Adipocyte (in vitro differentiated cells): ENCODE measurements at regions not wholly inside any gene's neighbourhood (a gene's known extent, or its start where the extent isn't known, plus 50 kb on each side); places are given as distances from the start of the nearest gene placed in this dataset.

Experiments used
- DNase-seq: peaks from one replicate; pipeline ENCODE4 v3.0.0-alpha.2; 2015; ENCODE audit warnings: low read depth
- H3K27me3 ChIP-seq: replicated peaks from 2 replicates; pipeline ENCODE4 v1.7.0; 2013; ENCODE audit warnings: mild to moderate bottlenecking, low read length, moderate library complexity; ENCODE audit not compliant: control insufficient read depth, insufficient read depth
- H3K36me3 ChIP-seq: 2 replicates; pipeline ENCODE4 v1.7.0; 2013; ENCODE audit warnings: low read length, mild to moderate bottlenecking, moderate library complexity; ENCODE audit not compliant: control insufficient read depth, insufficient read depth, severe bottlenecking
- H3K4me1 ChIP-seq: 2 replicates; pipeline ENCODE4 v1.7.0; 2013; ENCODE audit warnings: mild to moderate bottlenecking, low read length, moderate library complexity; ENCODE audit not compliant: control insufficient read depth, insufficient read depth
- H3K4me3 ChIP-seq: 2 replicates; pipeline ENCODE4 v1.7.0; 2013; ENCODE audit warnings: mild to moderate bottlenecking, low read length, moderate library complexity
- H3K9ac ChIP-seq: 2 replicates; pipeline ENCODE4 v1.7.0; 2013; ENCODE audit warnings: mild to moderate bottlenecking, low read length, moderate library complexity
- H3K9me3 ChIP-seq: 2 replicates; pipeline ENCODE4 v1.7.0; 2013; ENCODE audit warnings: mild to moderate bottlenecking, low read length, moderate library complexity; ENCODE audit not compliant: control insufficient read depth

GRCh38 chr2:199707593-199708185 lies 143.3 kb downstream of the FTCDNL1 start:
- Histone ChIP-seq H3K4me1 (no peaks in the 10 kb centered on the region), H3K36me3 (no peaks in the 10 kb centered on the region), H3K4me3 (peak overlapping the region; percentile 22), H3K9ac (no peak overlapping the region), H3K27me3 (no peaks in the 10 kb centered on the region), H3K9me3 (peaks cover 37% of the 10 kb centered on the region)
- DNase-seq = no peak

- no peak overlapping the region for H3K4me3 ChIP-seq
- H3K9me3 ChIP-seq = peaks cover 37% of the 10 kb centered on the region
- DNase-seq = no peak
- H3K4me1 ChIP-seq = no peaks in the 10 kb centered on the region
- H3K27me3 ChIP-seq = no peaks in the 10 kb centered on the region
- no peak overlapping the region for H3K9ac ChIP-seq
- H3K36me3 ChIP-seq = no peaks in the 10 kb centered on the region
These were observed 145.5 kb downstream of the FTCDNL1 start for GRCh38 chr2:199705538-199705937.

- Histone ChIP-seq H3K36me3 (no peaks in the 10 kb centered on the region), H3K4me3 (no peak overlapping the region), H3K9ac (no peak overlapping the region), H3K27me3 (no peaks in the 10 kb centered on the region), H3K4me1 (no peaks in the 10 kb centered on the region), H3K9me3 (peaks cover 34% of the 10 kb centered on the region)
- peak; percentile 58 for DNase-seq
These were observed 146.4 kb downstream of the FTCDNL1 start for GRCh38 chr2:199704358-199705238.

DNA sequence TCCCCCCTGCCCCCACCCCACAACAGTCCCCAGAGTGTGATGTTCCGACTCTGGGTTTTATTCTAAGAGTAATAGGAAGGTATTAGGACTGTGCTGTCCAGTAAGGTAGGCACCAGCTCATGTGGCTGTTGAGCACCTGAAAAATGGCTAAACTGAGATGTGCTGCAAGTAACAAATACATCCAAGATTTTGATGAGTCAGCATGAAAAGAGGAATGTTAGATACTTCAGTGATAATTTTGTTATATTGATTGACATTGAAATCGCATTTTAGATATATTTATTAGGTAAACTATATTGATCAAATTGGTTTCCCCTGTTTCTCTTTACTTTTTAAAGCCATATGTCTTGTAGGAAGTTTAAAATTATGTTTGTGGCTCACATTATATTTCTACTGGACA lies 147.8 kb downstream of the FTCDNL1 start:
- no peak overlapping the region for H3K9ac ChIP-seq
- H3K27me3 ChIP-seq = no peaks in the 10 kb centered on the region
- H3K9me3 ChIP-seq = peaks cover 20% of the 10 kb centered on the region
- no peaks in the 10 kb centered on the region for H3K36me3 ChIP-seq
- DNase-seq = no peak
- no peak overlapping the region for H3K4me3 ChIP-seq
- H3K4me1 ChIP-seq = no peaks in the 10 kb centered on the region

GRCh38 chr2:199697469-199697868 lies 153.5 kb downstream of the FTCDNL1 start:
- Histone ChIP-seq H3K27me3 (peaks cover 3% of the 10 kb centered on the region), H3K4me1 (no peaks in the 10 kb centered on the region), H3K4me3 (no peak overlapping the region), H3K9me3 (no peaks in the 10 kb centered on the region), H3K36me3 (no peaks in the 10 kb centered on the region), H3K9ac (no peak overlapping the region)
- no peak for DNase-seq

DNA sequence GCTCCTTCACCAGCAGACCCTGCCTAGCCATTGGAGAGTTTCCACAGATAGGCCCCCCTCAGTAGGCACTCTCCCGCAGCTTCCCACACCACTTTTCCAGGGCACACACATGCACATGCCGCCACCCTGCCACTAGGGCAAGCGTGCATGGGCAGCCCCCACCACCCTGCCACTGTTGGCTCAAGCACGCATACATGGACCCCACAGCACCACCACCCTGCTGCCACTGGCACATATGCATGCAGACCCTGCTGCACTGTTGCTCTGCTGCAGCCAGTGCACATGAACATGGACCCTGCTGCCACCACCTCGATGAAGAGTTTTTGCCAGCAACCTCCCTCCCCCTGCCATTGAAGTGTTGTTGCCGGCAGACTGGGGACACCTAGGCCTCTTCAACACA lies 154.9 kb downstream of the FTCDNL1 start:
- DNase-seq = no peak
- Histone ChIP-seq H3K4me1 (no peaks in the 10 kb centered on the region), H3K36me3 (no peaks in the 10 kb centered on the region), H3K27me3 (peaks cover 3% of the 10 kb centered on the region), H3K9me3 (no peaks in the 10 kb centered on the region), H3K9ac (no peak overlapping the region), H3K4me3 (no peak overlapping the region)

DNA sequence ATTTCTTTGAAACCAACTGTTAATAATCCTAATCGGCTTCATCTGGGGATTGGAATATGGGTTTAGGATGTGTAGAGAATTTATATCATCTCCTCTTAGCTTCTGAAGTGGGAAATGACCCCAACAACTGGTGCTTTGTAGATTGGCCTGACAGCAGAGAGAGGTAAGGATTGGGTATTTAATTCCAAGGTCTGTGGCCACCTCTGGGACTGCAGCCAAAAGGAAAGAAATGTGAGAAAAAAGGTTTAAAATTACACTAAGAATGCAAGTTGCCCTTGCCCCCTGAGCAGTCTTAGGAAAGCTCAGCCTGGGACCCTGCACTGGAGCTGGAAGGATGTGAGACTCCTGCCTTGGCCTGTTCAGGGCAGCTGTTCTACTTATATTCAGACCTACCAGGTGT lies 157.1 kb downstream of the FTCDNL1 start:
- Histone ChIP-seq H3K4me1 (no peaks in the 10 kb centered on the region), H3K9me3 (no peaks in the 10 kb centered on the region), H3K9ac (no peak overlapping the region), H3K4me3 (no peak overlapping the region), H3K27me3 (peaks cover 3% of the 10 kb centered on the region), H3K36me3 (no peaks in the 10 kb centered on the region)
- DNase-seq = no peak

- H3K4me3 ChIP-seq = no peak overlapping the region
- DNase-seq = peak; percentile 24
- peaks cover 3% of the 10 kb centered on the region for H3K27me3 ChIP-seq
- H3K9ac ChIP-seq = no peak overlapping the region
- no peaks in the 10 kb centered on the region for H3K9me3 ChIP-seq
- H3K36me3 ChIP-seq = no peaks in the 10 kb centered on the region
- no peaks in the 10 kb centered on the region for H3K4me1 ChIP-seq
These were observed 158.5 kb downstream of the FTCDNL1 start for GRCh38 chr2:199692489-199692888.

DNA sequence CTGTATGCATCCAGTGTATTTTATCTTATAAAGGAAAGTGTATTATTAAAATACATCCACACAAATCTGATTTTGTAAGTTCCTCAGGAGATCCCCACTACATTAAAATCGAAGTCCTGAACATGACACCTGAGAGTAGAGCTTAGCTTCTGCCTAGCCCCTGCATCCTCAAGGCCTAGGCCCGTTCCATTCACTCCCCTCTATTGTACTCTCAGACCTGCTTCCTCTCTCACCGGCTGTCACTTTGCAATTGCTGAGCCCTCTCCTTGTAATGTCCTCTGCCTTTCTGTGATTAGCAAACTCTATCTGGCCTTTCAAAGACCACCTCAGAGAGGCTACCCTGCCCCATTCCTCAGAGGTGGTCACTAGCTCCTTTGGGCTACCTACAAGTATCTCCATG lies 160.8 kb downstream of the FTCDNL1 start:
- DNase-seq = no peak
- Histone ChIP-seq H3K4me3 (no peak overlapping the region), H3K36me3 (no peaks in the 10 kb centered on the region), H3K9me3 (no peaks in the 10 kb centered on the region), H3K4me1 (no peaks in the 10 kb centered on the region), H3K9ac (no peak overlapping the region), H3K27me3 (peaks cover 3% of the 10 kb centered on the region)

DNA sequence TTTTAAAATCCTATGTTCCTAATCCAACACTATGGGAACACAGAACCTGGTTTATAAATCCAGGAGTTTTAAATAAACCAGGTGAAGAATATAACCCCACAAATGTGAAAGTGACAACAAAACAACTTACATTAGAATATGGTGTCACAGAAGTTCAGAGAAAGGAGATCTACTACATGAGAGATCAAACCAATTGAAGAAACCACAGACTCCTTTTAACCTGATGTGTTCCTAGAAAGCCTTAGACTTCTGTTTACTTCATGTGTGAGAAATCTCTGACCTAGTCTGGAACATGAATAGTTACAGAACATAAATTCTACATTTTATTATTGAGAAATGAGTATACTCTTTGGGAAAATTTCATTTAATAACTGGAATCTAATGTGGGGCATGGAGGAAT lies 165.3 kb downstream of the FTCDNL1 start:
- Histone ChIP-seq H3K9me3 (no peaks in the 10 kb centered on the region), H3K9ac (no peak overlapping the region), H3K4me3 (no peak overlapping the region), H3K36me3 (no peaks in the 10 kb centered on the region), H3K27me3 (no peaks in the 10 kb centered on the region), H3K4me1 (no peaks in the 10 kb centered on the region)
- no peak for DNase-seq

- Histone ChIP-seq H3K4me3 (no peak overlapping the region), H3K9ac (no peak overlapping the region), H3K4me1 (no peaks in the 10 kb centered on the region), H3K27me3 (no peaks in the 10 kb centered on the region), H3K9me3 (no peaks in the 10 kb centered on the region), H3K36me3 (no peaks in the 10 kb centered on the region)
- DNase-seq = no peak
These were observed 166.2 kb downstream of the FTCDNL1 start for GRCh38 chr2:199684832-199685231.
